Spleen (tissue), 7 donors: ENCODE measurements at regions not wholly inside any gene's neighbourhood (a gene's known extent, or its start where the extent isn't known, plus 50 kb on each side); places are given as distances from the start of the nearest gene placed in this dataset.

ENCODE experiments used
- CTCF ChIP-seq, 11 experiments: fragments of 200-600 bp in 7 of 11; fragments of 450-650 bp in 4 of 11; sonication (generic) in 4 of 11; IDR thresholded peaks in 8 of 11; conservative IDR thresholded peaks in 3 of 11; 1 replicate in 7 of 11; 2 replicates in 4 of 11; pipeline versions ENCODE4 v1.4.0 to v1.8.0; 2016 to 2021; ENCODE audit warnings: antibody characterized with exemption in 11 of 11, inconsistent platforms in 4 of 11, mild to moderate bottlenecking in 1 of 11
- POLR2A ChIP-seq, 3 donors: fragments of 450-650 bp; IDR thresholded peaks; one replicate each; pipeline ENCODE4 v1.5.1; 2017; ENCODE audit warnings: antibody characterized with exemption in 3 of 3, mild to moderate bottlenecking in 1 of 3
- POLR2AphosphoS5 ChIP-seq, 3 donors: sonication (generic); formaldehyde crosslinking; IDR thresholded peaks; one replicate each; pipeline ENCODE4 v1.5.1; 2017; ENCODE audit warnings: antibody characterized with exemption in 3 of 3
- donor health status: DM: no; HTN: no; CAD: no; lungs with moderate emphysema.
- donor health status: DM: no; HTN: no; CAD: no.
- donor health status: DM: no; HTN: no; CAD: no.

GRCh38 chr5:147072622-147073021 lies 162.2 kb upstream of the STK32A start:
- TF ChIP-seq CTCF (IDR thresholded peaks at IDR 0.05 in 8 of 11, conservative IDR thresholded peaks at IDR 0.05 in 3 of 11) (no peak), POLR2A (IDR thresholded peaks at IDR 0.05) (no peak), POLR2AphosphoS5 (IDR thresholded peaks at IDR 0.05) (no peak)
